Stomach (tissue), 8 donors: ENCODE measurements at regions not wholly inside any gene's neighbourhood (a gene's known extent, or its start where the extent isn't known, plus 50 kb on each side); places are given as distances from the start of the nearest gene placed in this dataset.

Experiments used
- DNase-seq, 2 donors: peaks; one replicate each; pipeline versions ENCODE4 v3.0.0 to v3.0.0-alpha.2; 2013 to 2019
- H3K27ac ChIP-seq, 5 donors: fragments of 200-600 bp in 4 of 5; sonication (generic) in 4 of 5; one replicate each; pipeline ENCODE4 v1.5.1; 2013 to 2019; ENCODE audit warnings: mild to moderate bottlenecking in 1 of 5, moderate library complexity in 1 of 5
- H3K27me3 ChIP-seq, 3 donors: fragments of 200-600 bp; sonication (generic); one replicate each; pipeline ENCODE4 v1.5.1; 2017 to 2019; ENCODE audit warnings: mixed run types in 1 of 3
- H3K36me3 ChIP-seq, 4 donors: fragments of 200-600 bp; sonication (generic); 1 replicate in 3 of 4; 2 replicates in 1 of 4; pipeline ENCODE4 v1.5.1; 2016 to 2019
- H3K4me1 ChIP-seq, 4 donors: fragments of 200-600 bp; sonication (generic); one replicate each; pipeline ENCODE4 v1.5.1; 2016 to 2019
- H3K4me3 ChIP-seq, 4 donors: fragments of 200-600 bp; sonication (generic) in 3 of 4; one replicate each; pipeline ENCODE4 v1.5.1; 2016 to 2019; ENCODE audit warnings: mild to moderate bottlenecking in 1 of 4
- H3K9me3 ChIP-seq, 4 donors: fragments of 200-600 bp; sonication (generic); one replicate each; pipeline ENCODE4 v1.5.1; 2016 to 2019
- CTCF ChIP-seq, 7 experiments: fragments of 450-650 bp in 4 of 7; fragments of 200-600 bp in 3 of 7; sonication (generic) in 3 of 7; IDR thresholded peaks; one replicate each; pipeline ENCODE4 v1.5.1; 2016 to 2019; ENCODE audit warnings: antibody characterized with exemption in 7 of 7, control low read depth in 2 of 7, mild to moderate bottlenecking in 1 of 7
- EP300 ChIP-seq: sonication (generic); formaldehyde crosslinking; IDR thresholded peaks from one replicate; pipeline ENCODE4 v1.6.1; 2017; ENCODE audit warnings: antibody characterized with exemption
- POLR2A ChIP-seq, 4 donors: fragments of 450-650 bp; IDR thresholded peaks; one replicate each; pipeline ENCODE4 v1.6.1; 2016; ENCODE audit warnings: antibody characterized with exemption in 4 of 4, control low read depth in 2 of 4, mild to moderate bottlenecking in 1 of 4, moderate library complexity in 1 of 4
- POLR2AphosphoS5 ChIP-seq, 3 donors: sonication (generic); formaldehyde crosslinking; IDR thresholded peaks; one replicate each; pipeline ENCODE4 v1.6.1; 2016; ENCODE audit warnings: antibody characterized with exemption in 3 of 3
- WGBS, 5 donors: extraction: QIAGEN DNeasy Blood & Tissue Kit in 3 of 5; methylation state at CpG; one replicate each; pipeline versions ENCODE4 v1.1.5 to v1.1.7; 2013 to 2018; 5-methylcytosine and 5-hydroxymethylcytosine counted together
- intact Hi-C: fragments of 100-400 bp; cut with DNase I; formaldehyde crosslinking; loops from one replicate; pipeline ENCODE4 v1.15.1; 2023; ENCODE audit warnings: low total_unique reads
- donor health status: healthy with polysubstance abuse.
- donor health status: Bipolar disorder and iron deficiency.
- donor health status: healthy.

DNA sequence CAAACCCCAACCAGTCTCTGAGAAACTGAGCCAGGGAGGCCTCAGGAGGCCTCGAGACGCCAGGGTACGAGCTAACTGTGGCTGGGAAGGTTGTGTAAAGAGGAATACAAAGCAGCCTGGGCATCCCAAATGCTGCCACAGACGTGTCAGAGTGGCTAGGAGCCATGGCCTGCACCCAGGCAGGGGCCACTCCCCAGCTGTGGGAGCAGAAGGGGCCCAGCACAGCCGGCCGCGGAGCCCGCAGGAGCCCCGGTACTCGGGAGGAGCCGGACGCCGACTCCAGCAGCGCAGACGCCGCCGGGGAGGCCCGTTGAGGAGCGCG is 349.8 kb upstream of the B3GAT1 start:
- Histone ChIP-seq H3K36me3 (no peaks in the 10 kb centered on the region), H3K27me3 (peaks cover 0 to 54% (median 0%) of the 10 kb centered on the region in 3 donors), H3K27ac (no peak overlapping the region), H3K9me3 (no peaks in the 10 kb centered on the region), H3K4me3 (peak overlapping the region in 1 of 4 donors; percentile 9), H3K4me1 (no peaks in the 10 kb centered on the region)
- WGBS, 5 donors = 54 to 81% (median 61%) methylated on average over 17 to 20 of the region's 20 CpGs
- TF ChIP-seq EP300 (no peak), POLR2AphosphoS5 (IDR thresholded peaks at IDR 0.05) (no peak), POLR2A (IDR thresholded peaks at IDR 0.05) (no peak), CTCF (IDR thresholded peaks at IDR 0.05) (no peak)
- no peak for DNase-seq
- intact Hi-C loops = no loop called here

DNA sequence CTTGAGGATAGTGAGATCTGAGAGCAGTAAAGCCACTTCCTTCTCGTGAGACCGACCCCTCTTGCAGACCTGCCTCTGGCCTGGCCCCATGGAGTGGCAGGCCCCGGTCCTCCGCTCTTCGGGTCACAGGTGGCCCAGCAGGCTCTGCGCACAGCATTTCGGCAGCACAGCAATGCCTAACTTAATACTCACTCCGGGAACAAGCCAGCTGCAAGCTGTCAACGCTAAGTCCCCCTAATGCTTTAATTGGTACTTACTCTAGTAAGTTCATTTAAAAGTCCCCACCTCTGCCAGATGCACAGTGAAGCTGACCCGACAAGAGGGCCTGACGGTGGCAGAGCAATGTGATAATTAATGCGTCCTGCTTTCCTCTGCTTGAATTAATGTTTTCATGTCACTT is 349.3 kb upstream of the B3GAT1 start:
- WGBS, 5 donors = 63 to 85% (median 79%) methylated on average over 12 of the region's 12 CpGs
- H3K36me3 ChIP-seq = no peaks in the 10 kb centered on the region
- H3K27ac ChIP-seq = no peak overlapping the region
- no peak for DNase-seq
- TF ChIP-seq EP300 (no peak), CTCF (IDR thresholded peaks at IDR 0.05) (no peak), POLR2A (IDR thresholded peaks at IDR 0.05) (no peak), POLR2AphosphoS5 (IDR thresholded peaks at IDR 0.05) (no peak)
- no peaks in the 10 kb centered on the region for H3K4me1 ChIP-seq
- H3K9me3 ChIP-seq = no peaks in the 10 kb centered on the region
- peaks cover 0 to 55% (median 0%) of the 10 kb centered on the region in 3 donors for H3K27me3 ChIP-seq
- H3K4me3 ChIP-seq = no peak overlapping the region
- intact Hi-C loops = no loop called here

DNA sequence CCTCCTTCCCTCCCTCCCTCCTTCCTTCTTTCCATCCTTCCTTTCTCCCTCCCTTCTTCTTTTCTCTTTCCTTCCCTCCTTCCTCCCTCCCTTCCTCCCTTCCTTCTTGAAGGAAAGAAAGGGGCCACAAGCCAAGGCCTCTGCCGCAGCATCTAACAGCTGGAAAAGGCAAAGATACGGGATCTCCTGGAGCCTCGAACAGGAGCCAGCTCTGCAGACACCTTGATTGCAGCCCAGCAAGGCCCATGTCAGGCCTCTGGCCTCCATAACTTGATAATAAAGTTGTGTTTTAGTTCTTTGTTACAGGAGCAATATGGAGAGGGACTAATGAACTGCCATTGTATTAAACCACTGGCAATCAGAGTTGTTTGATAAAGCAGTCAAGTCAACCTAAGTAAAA is 348.9 kb upstream of the B3GAT1 start:
- Histone ChIP-seq H3K27ac (no peak overlapping the region), H3K9me3 (no peaks in the 10 kb centered on the region), H3K4me3 (no peak overlapping the region), H3K4me1 (no peaks in the 10 kb centered on the region), H3K27me3 (peaks cover 0 to 54% (median 0%) of the 10 kb centered on the region in 3 donors), H3K36me3 (no peaks in the 10 kb centered on the region)
- intact Hi-C loops = no loop called here
- DNase-seq = no peak
- 59 to 90% (median 79%) methylated on average over 2 to 3 of the region's 3 CpGs for whole genome bisulfite sequencing, 5 donors
- TF ChIP-seq EP300 (no peak), POLR2A (IDR thresholded peaks at IDR 0.05) (no peak), CTCF (IDR thresholded peaks at IDR 0.05) (no peak), POLR2AphosphoS5 (IDR thresholded peaks at IDR 0.05) (no peak)

GRCh38 chr11:134760299-134760698 is 348.3 kb upstream of the B3GAT1 start:
- TF ChIP-seq EP300 = no peak
- no peak for TF ChIP-seq POLR2A (IDR thresholded peaks at IDR 0.05)
- TF ChIP-seq POLR2AphosphoS5 (IDR thresholded peaks at IDR 0.05) = no peak
- TF ChIP-seq CTCF (IDR thresholded peaks at IDR 0.05) = no peak
- no peak for DNase-seq
- peaks cover 0 to 51% (median 0%) of the 10 kb centered on the region in 3 donors for H3K27me3 ChIP-seq
- no peaks in the 10 kb centered on the region for H3K9me3 ChIP-seq
- intact Hi-C loops = no loop called here
- no peak overlapping the region for H3K27ac ChIP-seq
- H3K4me3 ChIP-seq = no peak overlapping the region
- no peaks in the 10 kb centered on the region for H3K36me3 ChIP-seq
- H3K4me1 ChIP-seq = no peaks in the 10 kb centered on the region
- 75 to 89% (median 86%) methylated on average over 5 to 12 of the region's 12 CpGs for WGBS, 5 donors
